ENCODE measurements at regions not wholly inside any gene's neighbourhood (a gene's known extent, or its start where the extent isn't known, plus 50 kb on each side); places are given as distances from the start of the nearest gene placed in this dataset.

DNA sequence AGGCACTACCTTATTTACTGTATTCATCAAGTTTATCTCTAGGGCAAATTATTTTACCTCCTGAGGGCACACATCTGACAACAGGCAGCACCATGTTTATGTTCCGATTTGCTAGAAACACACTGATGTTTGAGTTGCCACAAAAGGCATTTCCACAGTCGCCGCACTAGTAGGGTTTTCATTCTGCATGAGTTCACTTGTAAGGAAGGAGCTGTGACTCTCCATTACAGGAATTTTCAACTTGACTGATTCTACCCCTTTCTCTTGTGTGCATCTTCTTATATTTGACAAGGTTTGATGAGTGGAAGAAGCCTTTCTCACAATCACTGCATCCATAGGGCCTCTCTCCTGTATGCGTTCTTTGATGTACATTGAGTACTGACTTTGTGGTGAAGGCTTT lies 455.9 kb upstream of the CNTN5 start:
- Histone ChIP-seq H3K9me1 (ENCODE audit: insufficient read depth, low read length) (no peaks in the 10 kb centered on the region), H4K91ac (ENCODE audit: insufficient read depth, low read depth, low read length) (no peak overlapping the region), H3K23ac (ENCODE audit: low read depth, low read length) (no peak overlapping the region), H3K4me1 (ENCODE audit: control insufficient read depth, insufficient read depth, low read length) (no peaks in the 10 kb centered on the region), H4K5ac (ENCODE audit: low read depth, low read length) (no peak overlapping the region), H3K9me3 (ENCODE audit: control insufficient read depth, insufficient read depth, low read length) (peaks cover 4% of the 10 kb centered on the region; the same call in 1 of the 2 replicates), H2BK120ac (ENCODE audit: low read depth, low read length) (no peak overlapping the region), H3K56ac (ENCODE audit: extremely low read depth, insufficient read depth, low read length) (no peak overlapping the region), H3K18ac (ENCODE audit: low read depth, low read length) (no peak overlapping the region), H2BK5ac (ENCODE audit: low read depth, low read length, poor library complexity, severe bottlenecking) (no peak overlapping the region), H3K4ac (ENCODE audit: low read depth, low read length) (no peak overlapping the region), H3K27me3 (ENCODE audit: control insufficient read depth, insufficient read depth, low read length) (no peaks in the 10 kb centered on the region), H2AK5ac (ENCODE audit: low read depth, low read length) (no peak overlapping the region), H3K9ac (ENCODE audit: low read depth, low read length) (no peak overlapping the region), H2AFZ (replicated peaks; ENCODE audit: low read length, poor library complexity) (no peak overlapping the region), H3K14ac (replicated peaks; ENCODE audit: low read depth, low read length) (no peak overlapping the region), H4K20me1 (ENCODE audit: insufficient read depth, low read length) (no peaks in the 10 kb centered on the region), H2BK15ac (ENCODE audit: low read depth, low read length) (no peak overlapping the region), H2AK9ac (replicated peaks; ENCODE audit: low read depth, low read length, poor library complexity) (no peak overlapping the region), H4K8ac (ENCODE audit: low read depth in 2 of 2, low read length in 2 of 2) (no peak overlapping the region), H3K4me2 (ENCODE audit: low read depth, low read length) (no peak overlapping the region), H3K4me3 (ENCODE audit: insufficient read depth, low read depth, low read length) (no peak overlapping the region), H2BK20ac (ENCODE audit: low read depth, low read length) (no peak overlapping the region), H3K36me3 (ENCODE audit: control insufficient read depth, insufficient read depth, low read length) (no peaks in the 10 kb centered on the region), H3K27ac (ENCODE audit: insufficient read depth, low read length) (no peak overlapping the region), H3K79me1 (ENCODE audit: low read depth in 1 of 2, low read length in 2 of 2) (no peaks in the 10 kb centered on the region)
- TF ChIP-seq CTCF (conservative IDR thresholded peaks at IDR 0.05; ENCODE audit: low read depth, low read length) (no peak), CEBPB (IDR thresholded peaks at IDR 0.05; ENCODE audit: low read depth, low read length) (no peak), RFX5 (IDR thresholded peaks at IDR 0.05; ENCODE audit: low read depth, low read length) (no peak), POLR2A (IDR thresholded peaks at IDR 0.05; ENCODE audit: low read depth, low read length) (no peak), CHD1 (IDR thresholded peaks at IDR 0.05; ENCODE audit: low read depth, low read length) (no peak), ELK1 (IDR thresholded peaks at IDR 0.05; ENCODE audit: borderline replicate concordance, low read depth, low read length) (no peak), MAZ (IDR thresholded peaks at IDR 0.05; ENCODE audit: borderline replicate concordance, low read depth, low read length) (no peak), USF2 (IDR thresholded peaks at IDR 0.05; ENCODE audit: low read depth, low read length) (no peak), RAD21 (IDR thresholded peaks at IDR 0.05; ENCODE audit: low read length) (no peak)
- DNase-seq (no peak), ATAC-seq (ENCODE audit: low read depth) (no peak)
- POLR2A ChIA-PET (ENCODE audit: unreplicated experiment), result no interaction called here
- no CpG with 5 or more reads among the region's 4 CpGs for WGBS, 2 experiments (ENCODE audit: extremely low coverage in 2 of 2, insufficient read length in 1 of 2)
- in situ Hi-C loops (cut with MboI; ENCODE audit: low sequenced_read_pairs) (no loop called here), intact Hi-C loops (cut with micrococcal nuclease) (no loop called here), dilution Hi-C loops (cut with HindIII; ENCODE audit: low sequenced_read_pairs, unreplicated experiment) (no loop called here)
- CTCF ChIA-PET, result no interaction called here
- BruUV-seq (replicated peaks), result no TSS peak

Measured in IMR-90 (cell line).